NCI-H524 (cell line): ENCODE measurements at regions not wholly inside any gene's neighbourhood (a gene's known extent, or its start where the extent isn't known, plus 50 kb on each side); places are given as distances from the start of the nearest gene placed in this dataset.
A peak's percentile ranks its signal among the peaks of the same experiment; 100 is the strongest.

Experiments used
- DNase-seq, 2 experiments: peaks; one replicate each; lab custom pipeline; 2025; lab: John Stamatoyannopoulos, UW

DNA sequence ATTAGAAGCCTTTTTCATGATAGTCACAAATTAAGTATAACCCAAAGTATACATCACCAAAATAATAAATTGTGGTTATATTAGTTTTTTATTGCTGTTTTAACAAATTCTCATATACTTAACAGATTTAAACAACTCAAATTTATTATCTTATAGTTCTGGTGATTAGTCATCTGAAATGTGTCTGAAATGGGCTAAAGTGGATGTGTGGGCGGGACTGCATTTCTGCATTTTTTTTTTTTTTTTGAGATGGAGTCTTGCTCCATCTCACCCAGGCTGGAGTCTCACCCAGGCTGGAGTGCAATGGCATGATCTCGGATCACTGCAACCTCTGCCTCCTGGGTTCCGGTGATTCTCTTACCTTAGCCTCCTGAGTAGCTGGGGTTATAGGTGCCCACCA lies 891.5 kb upstream of the CELF2 start:
- no peak for DNase-seq

DNA sequence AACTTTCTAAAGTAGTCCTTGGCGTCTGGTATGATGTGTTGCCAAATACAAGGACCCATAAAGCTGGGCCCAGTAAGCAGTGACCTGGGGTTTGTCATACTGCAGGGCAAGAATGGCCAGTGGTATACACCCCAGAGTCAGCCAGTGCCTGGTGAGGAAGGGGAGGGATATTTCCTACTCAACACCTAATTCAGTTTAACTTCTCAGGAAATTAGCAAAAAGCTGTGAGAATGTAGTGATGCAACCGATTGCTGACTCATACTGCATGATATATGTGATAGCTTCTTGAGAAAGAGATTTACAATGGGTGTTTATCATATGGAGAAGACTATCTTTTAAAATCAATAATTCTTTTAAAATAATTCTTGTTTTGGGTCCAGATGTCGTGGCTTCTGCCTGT lies 889.3 kb upstream of the CELF2 start:
- no peak for DNase-seq

- no peak for DNase-seq
Observed at GRCh38 chr10:10130686-10131085, 887.0 kb upstream of the CELF2 start.

- DNase-seq, result peak in 1 of 2 experiments; percentile 9
Observed at GRCh38 chr10:10132009-10132408, 885.7 kb upstream of the CELF2 start.

- no peak for DNase-seq
Observed at GRCh38 chr10:10133281-10133680, 884.4 kb upstream of the CELF2 start.

GRCh38 chr10:10138685-10139084 lies 879.0 kb upstream of the CELF2 start:
- DNase-seq, result no peak

DNA sequence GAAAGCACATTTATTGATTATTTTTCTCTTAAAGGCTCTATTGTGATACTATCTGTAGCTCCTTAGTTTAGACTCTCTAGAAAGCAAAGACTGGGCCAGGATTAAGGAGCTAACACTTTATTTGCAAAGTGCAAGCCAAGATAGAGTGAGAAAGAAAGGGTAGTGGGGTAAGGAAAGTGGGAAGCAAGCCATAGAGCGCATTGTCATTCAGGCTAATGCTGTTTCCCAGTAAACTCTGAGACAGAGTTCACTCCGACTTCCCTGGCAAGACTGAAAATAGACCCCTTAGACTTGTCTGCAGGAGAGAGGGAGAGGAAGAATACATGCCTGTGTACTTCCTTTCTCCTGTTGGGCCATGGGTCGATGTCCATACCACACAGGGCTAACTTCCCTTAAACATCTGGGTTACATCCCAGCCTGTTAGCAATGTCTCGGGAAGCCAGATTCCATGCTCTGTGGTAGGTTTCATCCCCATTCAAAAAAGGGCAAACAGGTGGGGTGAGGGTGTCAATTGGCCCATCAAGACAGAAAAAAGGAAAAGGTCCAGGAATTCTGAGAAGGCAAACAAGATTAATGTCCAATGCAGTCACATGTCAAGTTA lies 875.8 kb upstream of the CELF2 start:
- DNase-seq, result no peak

GRCh38 chr10:10146604-10147003 lies 871.1 kb upstream of the CELF2 start:
- no peak for DNase-seq

- DNase-seq, result no peak
Observed at GRCh38 chr10:10149899-10150298, 867.8 kb upstream of the CELF2 start.

- no peak for DNase-seq
Observed at GRCh38 chr10:10156917-10157600, 860.6 kb upstream of the CELF2 start.

DNA sequence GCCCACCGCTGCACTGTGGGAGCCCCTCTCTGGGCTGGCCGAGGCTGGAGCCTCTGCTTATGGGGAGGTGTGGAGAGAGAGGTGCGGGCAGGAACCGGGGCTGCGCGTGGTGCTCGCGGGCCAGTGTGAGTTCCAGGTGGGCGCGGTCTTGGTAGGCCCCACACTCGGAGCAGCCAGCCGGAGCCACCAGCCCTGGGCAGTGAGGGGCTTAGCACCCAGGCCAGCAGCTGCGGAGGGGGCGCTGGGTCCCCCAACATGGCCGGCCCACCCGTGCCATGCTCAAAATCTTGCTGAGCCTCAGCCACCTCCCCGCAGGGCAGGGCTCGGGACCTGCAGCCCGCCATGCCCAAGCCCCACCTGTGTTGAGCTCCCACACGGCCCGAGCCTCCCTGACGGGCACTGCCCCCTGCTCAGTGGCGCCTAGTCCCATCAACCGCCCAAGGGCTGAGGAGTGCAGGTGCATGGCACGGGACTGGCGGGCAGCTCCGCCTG lies 856.8 kb upstream of the CELF2 start:
- DNase-seq, result no peak

- no peak for DNase-seq
Observed at GRCh38 chr10:10164848-10165247, 852.8 kb upstream of the CELF2 start.

- DNase-seq, result no peak
Observed at GRCh38 chr10:10165415-10165814, 852.3 kb upstream of the CELF2 start.

DNA sequence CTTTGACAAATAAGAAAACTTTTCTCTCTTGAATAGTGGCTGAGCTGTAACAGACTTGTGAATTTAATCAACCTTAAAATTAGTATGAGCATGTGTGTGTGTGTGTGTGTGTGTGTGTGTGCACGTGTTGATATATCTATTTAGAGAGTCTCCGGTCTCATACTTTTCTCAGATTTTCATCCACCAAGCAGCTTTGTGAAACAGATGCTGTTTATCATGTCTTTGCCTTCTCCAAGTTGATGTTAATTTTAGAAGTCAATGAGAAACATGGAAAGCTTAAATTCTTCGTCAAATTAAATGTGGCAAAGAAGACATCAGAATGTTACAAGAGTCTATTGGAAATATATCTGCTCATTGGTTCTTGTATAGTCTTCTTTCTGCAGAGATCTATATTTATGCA lies 839.2 kb upstream of the CELF2 start:
- no peak for DNase-seq

DNA sequence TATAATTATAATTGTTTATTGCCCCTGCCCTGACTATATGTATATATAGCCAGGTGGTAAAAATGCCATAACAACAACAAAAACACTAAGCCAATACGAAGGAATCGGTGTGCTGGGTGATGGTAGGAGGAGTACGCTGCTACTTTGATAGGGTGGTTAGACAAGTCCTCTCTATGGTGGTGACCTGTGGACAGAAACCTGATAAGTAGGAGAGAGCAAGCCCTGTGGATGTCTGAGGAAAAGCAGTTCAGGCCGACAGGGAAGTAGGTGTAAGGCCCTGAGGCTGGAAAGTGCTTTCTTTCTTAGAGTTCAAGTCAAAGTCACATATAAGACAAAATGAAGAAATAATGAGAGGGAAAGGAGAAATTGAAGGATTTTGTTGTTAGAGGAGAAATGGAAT lies 823.8 kb upstream of the CELF2 start:
- no peak for DNase-seq

- no peak for DNase-seq
Observed at GRCh38 chr10:10196701-10197100, 821.0 kb upstream of the CELF2 start.

- no peak for DNase-seq
Observed at GRCh38 chr10:10197423-10197822, 820.2 kb upstream of the CELF2 start.

GRCh38 chr10:10198363-10198762 lies 819.3 kb upstream of the CELF2 start:
- no peak for DNase-seq

DNA sequence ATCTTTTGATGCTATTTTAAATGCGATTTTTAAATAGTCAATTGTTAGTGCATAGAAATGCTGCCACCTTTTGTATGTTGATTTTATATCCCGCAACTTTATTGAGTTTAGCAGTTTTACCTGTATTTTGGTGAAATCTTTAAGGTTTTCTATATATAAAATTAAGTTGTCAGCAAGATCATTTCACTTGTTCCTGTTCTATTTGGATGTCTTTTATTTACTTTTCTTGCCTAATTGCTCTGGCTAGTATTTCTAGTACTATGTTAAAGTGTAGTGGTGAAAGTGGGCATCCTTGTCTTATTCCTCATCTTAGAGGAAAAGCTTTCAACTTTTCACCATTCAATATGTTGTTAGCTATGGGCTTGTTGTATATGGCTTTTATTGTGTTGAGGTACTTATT lies 813.3 kb upstream of the CELF2 start:
- no peak for DNase-seq

GRCh38 chr10:10205906-10206305 lies 811.8 kb upstream of the CELF2 start:
- DNase-seq, result no peak

- DNase-seq, result no peak
Observed at GRCh38 chr10:10207538-10207937, 810.1 kb upstream of the CELF2 start.

DNA sequence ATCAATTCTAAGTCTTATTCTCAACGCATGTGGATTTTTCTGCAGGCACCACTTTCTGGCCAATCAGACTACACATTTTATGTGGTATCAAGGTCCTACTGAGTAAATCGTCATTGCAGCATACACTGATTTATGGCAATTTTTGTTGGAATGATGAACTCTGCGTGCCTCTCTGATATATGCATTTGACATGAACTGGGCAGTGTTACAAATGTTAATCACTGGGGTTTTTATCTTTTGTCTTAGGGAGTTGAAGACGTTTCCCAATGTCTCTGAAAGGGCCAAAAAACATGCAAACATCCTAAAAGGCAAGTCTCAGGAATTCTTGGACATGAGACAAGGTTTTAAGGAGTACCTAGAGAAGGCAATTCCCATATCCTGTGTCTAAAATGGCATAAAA lies 809.5 kb upstream of the CELF2 start:
- no peak for DNase-seq

- DNase-seq, result peak; percentile 28 to 73
Observed at GRCh38 chr10:10209167-10209566, 808.5 kb upstream of the CELF2 start.

DNA sequence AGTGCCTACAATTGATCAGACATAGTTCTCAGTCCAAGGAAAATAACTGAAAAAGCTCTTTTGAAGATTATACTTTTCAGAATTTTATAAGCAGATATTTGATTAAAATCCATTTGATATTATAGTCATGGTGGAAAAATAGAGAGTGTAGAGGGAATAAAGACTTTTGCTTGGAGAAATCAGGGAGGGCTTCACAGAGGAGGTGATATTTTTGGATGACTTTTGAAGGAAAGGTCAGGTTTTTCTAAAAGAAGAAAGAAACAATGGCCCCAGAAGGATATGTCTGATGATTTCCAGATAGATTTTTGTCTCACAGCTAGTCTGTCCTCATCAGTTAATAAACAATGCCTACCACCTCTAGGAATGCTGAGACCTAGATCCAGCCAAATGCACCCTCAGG lies 806.3 kb upstream of the CELF2 start:
- no peak for DNase-seq
